Osteocyte (in vitro differentiated cells): ENCODE measurements at regions not wholly inside any gene's neighbourhood (a gene's known extent, or its start where the extent isn't known, plus 50 kb on each side); places are given as distances from the start of the nearest gene placed in this dataset.
A peak's percentile ranks its signal among the peaks of the same experiment; 100 is the strongest.

Experiments
- DNase-seq: peaks from one replicate; pipeline ENCODE4 v3.0.0; 2021; ENCODE audit warnings: mixed read lengths; ENCODE audit not compliant: unreplicated experiment; ENCODE audit errors: extremely low spot score
- H3K27ac Mint-ChIP-seq: one replicate; pipeline ENCODE4 v1.8.0; 2021; ENCODE audit warnings: mild to moderate bottlenecking, mixed read lengths; ENCODE audit not compliant: unreplicated experiment
- H3K27me3 Mint-ChIP-seq: one replicate; pipeline ENCODE4 v1.8.0; 2021; ENCODE audit warnings: mixed read lengths; ENCODE audit not compliant: unreplicated experiment
- H3K36me3 Mint-ChIP-seq: one replicate; pipeline ENCODE4 v1.8.0; 2021; ENCODE audit warnings: mixed read lengths; ENCODE audit not compliant: unreplicated experiment
- H3K4me1 Mint-ChIP-seq: one replicate; pipeline ENCODE4 v1.8.0; 2021; ENCODE audit warnings: mixed read lengths; ENCODE audit not compliant: unreplicated experiment
- H3K4me3 Mint-ChIP-seq: one replicate; pipeline ENCODE4 v1.8.0; 2021; ENCODE audit warnings: mild to moderate bottlenecking, moderate library complexity, mixed read lengths; ENCODE audit not compliant: unreplicated experiment
- H3K9me3 Mint-ChIP-seq: one replicate; pipeline ENCODE4 v1.8.0; 2021; ENCODE audit warnings: mixed read lengths; ENCODE audit not compliant: unreplicated experiment
- TF ChIP-seq, protein P1 (sequence below): fragments of 200-600 bp; sonication (generic); IDR thresholded peaks from 2 replicates; pipeline ENCODE4 v1.5.0; 2021; ENCODE audit warnings: antibody characterized with exemption, mild to moderate bottlenecking, moderate library complexity

DNA sequence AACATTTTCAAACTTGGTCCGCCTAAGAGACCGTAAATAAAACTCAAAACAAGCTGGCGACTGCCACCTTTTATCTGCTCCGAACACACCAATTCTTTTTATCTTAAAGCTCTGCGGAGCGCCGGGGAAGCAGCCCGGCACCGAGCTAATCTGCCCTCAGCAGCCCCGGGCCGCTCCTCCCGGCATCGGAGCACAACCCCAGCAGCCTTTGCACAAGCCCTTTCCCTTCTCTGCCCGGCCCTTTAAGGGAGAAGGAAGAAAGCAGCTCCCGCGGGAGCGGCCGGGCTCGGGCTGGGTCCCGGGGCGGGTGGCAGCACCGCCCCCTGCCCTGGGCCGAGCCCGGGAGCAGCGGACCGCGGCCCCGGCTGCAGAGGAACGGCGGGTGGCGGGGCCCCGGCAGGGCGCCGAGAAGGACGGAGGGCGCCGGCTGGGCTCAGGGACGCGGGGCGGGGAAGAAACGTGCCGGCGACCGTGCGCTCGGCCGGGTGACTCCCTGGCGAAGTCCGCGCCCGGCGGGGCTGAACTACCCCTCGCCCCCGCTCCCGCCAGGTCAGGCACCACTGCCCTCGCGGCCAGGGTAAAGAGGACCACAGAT, 133.6 kb upstream of the C11orf58 start:
- Mint-ChIP-seq H3K36me3 (no peaks in the 10 kb centered on the region), H3K27me3 (no peaks in the 10 kb centered on the region), H3K9me3 (no peaks in the 10 kb centered on the region), H3K4me3 (peak overlapping the region; percentile 90), H3K27ac (peak overlapping the region; percentile 96), H3K4me1 (peaks cover 19% of the 10 kb centered on the region)
- TF ChIP-seq, protein P1, sequence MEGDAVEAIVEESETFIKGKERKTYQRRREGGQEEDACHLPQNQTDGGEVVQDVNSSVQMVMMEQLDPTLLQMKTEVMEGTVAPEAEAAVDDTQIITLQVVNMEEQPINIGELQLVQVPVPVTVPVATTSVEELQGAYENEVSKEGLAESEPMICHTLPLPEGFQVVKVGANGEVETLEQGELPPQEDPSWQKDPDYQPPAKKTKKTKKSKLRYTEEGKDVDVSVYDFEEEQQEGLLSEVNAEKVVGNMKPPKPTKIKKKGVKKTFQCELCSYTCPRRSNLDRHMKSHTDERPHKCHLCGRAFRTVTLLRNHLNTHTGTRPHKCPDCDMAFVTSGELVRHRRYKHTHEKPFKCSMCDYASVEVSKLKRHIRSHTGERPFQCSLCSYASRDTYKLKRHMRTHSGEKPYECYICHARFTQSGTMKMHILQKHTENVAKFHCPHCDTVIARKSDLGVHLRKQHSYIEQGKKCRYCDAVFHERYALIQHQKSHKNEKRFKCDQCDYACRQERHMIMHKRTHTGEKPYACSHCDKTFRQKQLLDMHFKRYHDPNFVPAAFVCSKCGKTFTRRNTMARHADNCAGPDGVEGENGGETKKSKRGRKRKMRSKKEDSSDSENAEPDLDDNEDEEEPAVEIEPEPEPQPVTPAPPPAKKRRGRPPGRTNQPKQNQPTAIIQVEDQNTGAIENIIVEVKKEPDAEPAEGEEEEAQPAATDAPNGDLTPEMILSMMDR, result peak; percentile 11
- DNase-seq, result no peak

DNA sequence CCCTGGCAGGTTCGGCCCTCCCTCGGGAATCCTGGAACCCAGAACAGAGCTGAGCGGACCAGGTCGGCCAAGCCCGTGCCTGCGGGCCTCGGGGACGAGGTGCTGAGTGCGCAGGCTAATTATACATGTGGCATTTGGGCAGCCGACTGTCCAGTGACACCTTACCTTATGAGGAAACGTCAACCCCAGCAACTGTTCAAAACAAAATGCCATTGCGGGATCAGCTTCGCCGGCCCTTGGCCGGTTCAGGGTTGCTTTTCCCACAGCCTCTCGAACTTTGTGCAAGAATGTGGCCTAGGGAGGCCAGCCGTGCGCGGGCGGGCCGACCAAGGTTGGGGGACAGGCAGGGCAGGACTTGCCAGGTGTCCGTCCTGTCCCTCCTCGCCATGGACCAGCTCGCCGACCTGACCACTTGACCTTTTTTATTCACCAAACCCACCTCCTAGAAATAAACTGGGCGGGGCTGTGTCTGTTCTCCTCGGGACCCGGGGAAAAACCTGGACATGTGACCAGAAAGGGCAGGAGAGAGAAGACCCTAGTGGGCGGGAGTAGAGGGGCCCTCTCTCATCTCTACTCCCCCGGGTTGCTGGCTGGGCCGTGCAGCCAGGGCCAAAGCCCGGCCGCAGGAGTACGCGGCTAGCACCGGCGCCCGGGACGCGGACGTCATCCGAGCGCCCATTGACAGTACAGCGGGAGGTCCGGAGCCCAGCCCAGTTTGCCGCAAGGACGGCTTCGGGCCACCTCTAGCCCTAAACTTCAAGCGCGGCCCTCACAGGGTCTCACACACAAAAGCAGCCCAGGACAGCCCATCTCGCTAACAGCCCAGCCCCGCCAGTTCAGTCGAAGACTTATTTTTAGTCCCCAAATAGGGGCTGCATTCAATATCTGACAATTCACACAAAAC, 134.3 kb upstream of the C11orf58 start:
- H3K4me1 Mint-ChIP-seq, result peaks cover 19% of the 10 kb centered on the region
- DNase-seq, result no peak
- peak overlapping the region; percentile 90 for H3K4me3 Mint-ChIP-seq
- peak overlapping the region; percentile 96 for H3K27ac Mint-ChIP-seq
- TF ChIP-seq, protein P1, result no peak
- H3K27me3 Mint-ChIP-seq, result no peaks in the 10 kb centered on the region
- no peaks in the 10 kb centered on the region for H3K36me3 Mint-ChIP-seq
- no peaks in the 10 kb centered on the region for H3K9me3 Mint-ChIP-seq

DNA sequence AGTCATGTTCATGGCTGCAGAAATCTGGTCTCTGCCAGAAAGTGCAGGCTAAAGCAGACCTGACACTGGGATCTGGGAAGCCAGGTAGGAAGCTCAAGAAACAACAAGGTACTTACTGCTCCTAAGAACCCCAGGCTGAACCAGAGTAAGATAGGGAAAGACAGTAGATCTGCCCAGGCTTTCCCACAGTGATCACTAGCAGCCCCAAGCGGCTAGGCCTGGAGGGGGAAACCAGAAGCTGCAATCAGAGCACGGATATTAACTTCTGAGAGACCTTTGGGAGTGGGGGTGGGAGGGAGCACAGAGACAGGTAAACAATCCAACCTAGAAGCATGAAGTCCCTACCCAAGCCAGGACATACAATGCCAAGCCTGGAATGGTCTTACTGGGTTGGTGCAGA, 135.2 kb upstream of the C11orf58 start:
- peak overlapping the region; percentile 96 for H3K27ac Mint-ChIP-seq
- DNase-seq, result no peak
- no peaks in the 10 kb centered on the region for H3K27me3 Mint-ChIP-seq
- H3K4me3 Mint-ChIP-seq, result peak overlapping the region; percentile 90
- H3K36me3 Mint-ChIP-seq, result no peaks in the 10 kb centered on the region
- no peaks in the 10 kb centered on the region for H3K9me3 Mint-ChIP-seq
- peaks cover 19% of the 10 kb centered on the region for H3K4me1 Mint-ChIP-seq
- TF ChIP-seq, protein P1, result peak; percentile 36

DNA sequence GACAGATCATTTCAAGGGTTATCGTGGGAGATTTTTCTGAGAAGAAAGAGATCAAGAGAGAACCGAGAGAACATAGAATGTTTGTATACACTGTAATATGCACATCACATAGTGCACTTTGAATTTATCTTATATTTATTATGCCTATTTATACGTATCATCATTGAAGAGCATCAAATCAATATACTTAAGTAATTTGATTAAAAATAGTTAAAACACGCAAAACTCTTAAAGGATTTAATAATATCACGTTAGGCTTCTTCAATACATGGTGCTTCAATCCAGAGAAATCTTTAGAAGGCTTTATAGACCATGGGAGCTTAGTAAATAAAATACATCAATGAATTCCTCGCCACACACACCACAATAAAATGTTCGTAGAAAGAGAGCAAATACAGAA, 139.5 kb upstream of the C11orf58 start:
- TF ChIP-seq, protein P1, result no peak
- no peak for DNase-seq
- Mint-ChIP-seq H3K4me1 (peaks cover 10% of the 10 kb centered on the region), H3K4me3 (no peak overlapping the region), H3K27ac (no peak overlapping the region), H3K36me3 (no peaks in the 10 kb centered on the region), H3K27me3 (no peaks in the 10 kb centered on the region), H3K9me3 (no peaks in the 10 kb centered on the region)

DNA sequence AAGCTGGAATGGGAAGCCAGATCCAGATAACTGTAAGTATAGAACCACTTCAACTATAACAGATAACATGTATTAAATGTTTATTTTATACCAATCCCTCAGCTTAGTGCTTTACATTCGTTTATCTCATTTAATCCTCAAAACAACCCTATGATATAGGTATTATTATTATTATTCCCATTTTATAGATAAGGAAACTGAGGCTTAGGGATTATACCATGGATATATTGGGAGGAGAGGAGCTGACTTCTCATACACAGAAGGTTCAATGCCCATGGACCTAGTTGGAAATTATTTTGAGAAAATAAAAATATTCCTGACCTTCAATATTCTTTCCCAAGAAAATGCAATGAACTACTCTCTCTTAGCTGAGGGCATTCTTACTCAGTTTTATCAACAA, 140.4 kb upstream of the C11orf58 start:
- Mint-ChIP-seq H3K9me3 (no peaks in the 10 kb centered on the region), H3K27me3 (no peaks in the 10 kb centered on the region), H3K4me3 (no peak overlapping the region), H3K27ac (no peak overlapping the region), H3K36me3 (no peaks in the 10 kb centered on the region), H3K4me1 (peaks cover 2% of the 10 kb centered on the region)
- no peak for DNase-seq
- TF ChIP-seq, protein P1, result no peak
